Nucleus accumbens (tissue), 56 donors: ENCODE measurements at regions not wholly inside any gene's neighbourhood (a gene's known extent, or its start where the extent isn't known, plus 50 kb on each side); places are given as distances from the start of the nearest gene placed in this dataset.
A peak's percentile ranks its signal among the peaks of the same experiment; 100 is the strongest.
"Not testable (repeated sequence)": the region's sequence is repeated elsewhere in the genome, so short reads cannot be mapped to it uniquely, and the experiment has no call there.

Experiments
- DNase-seq, 56 donors: peaks; one replicate each; lab custom pipeline; 2025; lab: John Stamatoyannopoulos, UW

DNA sequence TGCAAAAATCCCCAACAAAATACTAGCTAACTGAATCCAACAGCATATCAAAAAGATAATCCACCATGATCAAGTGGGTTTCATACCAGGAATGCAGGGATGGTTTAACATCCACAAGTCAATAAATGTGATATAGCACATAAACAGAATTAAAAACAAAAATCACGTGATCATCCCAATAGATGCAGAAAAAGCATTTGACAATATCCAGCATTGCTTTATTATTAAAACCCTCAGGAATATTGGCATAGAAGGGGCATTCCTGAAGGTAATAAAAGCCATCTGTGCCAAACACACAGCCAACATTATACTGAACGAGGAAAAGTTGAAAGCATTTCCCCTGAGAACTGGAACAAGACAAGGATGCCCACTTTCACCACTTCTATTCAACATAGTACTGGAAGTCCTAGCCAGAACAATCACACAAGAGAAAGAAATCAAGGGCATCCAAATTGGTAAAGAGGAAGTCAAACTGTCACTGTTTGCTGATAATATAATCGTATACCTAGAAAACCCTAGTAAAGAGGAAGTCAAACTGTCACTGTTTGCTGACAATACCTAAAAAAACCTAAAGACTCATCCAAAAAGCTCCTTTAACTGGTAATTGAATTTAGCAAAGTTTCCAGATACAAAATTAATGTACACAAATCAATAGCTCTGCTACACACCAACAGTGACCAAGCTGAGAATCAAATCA lies 109.8 kb downstream of the RNASET2 start:
- DNase-seq: not testable (repeated sequence)

DNA sequence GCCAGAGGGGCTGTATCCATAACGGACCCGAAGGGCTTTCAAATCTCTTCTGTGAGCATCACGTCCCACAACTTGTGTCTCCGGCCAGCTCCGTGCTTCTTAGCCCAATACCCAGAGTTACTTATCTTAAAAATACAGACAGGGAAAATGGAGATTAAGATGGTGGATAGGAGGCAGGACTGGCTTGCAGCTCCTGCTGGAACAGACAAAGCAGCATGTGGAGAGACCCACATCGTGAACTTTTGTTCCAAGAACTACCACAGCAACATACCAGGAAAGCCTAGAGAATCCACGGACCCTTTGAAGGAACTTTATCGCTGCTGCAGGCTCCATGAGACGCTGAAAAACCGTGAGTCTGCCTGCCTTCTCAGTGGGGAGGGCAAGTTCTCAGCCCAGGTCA lies 113.7 kb downstream of the RNASET2 start:
- no peak for DNase-seq

DNA sequence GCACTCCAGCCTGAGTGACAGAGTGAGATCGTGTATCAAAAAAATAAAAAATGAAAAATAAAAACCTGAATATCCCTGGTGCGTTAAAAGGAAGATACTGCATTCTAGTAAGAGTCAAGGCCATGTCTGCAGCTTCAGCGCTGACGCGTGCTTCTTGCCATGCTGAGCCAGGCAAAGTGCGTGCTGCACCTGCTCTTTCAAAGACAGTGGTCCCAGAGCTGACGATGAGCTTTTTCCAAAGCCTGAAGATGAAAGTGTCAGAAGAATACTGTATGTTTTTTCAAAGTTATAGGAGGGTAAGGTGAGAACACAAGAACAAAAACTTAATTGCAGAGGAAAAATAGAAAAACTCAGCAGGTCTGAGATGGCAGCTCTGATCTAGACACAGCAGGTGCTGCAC lies 115.1 kb downstream of the RNASET2 start:
- no peak for DNase-seq

DNA sequence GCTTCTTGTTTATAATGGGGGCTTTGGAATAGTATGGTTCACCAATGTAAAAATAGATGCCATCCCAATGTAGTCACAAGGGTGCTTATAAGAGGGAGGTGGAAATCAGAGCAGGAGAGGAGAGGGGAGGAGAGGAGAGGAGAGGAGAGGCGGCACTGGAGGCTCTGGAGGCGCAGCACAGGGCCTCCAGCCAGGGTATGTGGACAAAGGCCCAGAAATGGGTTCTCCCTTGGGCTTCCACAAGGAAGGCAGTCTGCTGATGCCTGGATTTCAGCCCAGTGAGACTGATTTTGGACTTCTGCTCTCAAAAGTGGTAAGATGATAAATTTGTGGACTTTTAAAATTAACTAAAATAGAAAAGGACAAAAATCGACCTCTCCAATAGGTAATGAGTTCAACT lies 116.8 kb downstream of the RNASET2 start:
- peak in 6 of 56 donors; percentile 22 to 38 (median 35) for DNase-seq

DNA sequence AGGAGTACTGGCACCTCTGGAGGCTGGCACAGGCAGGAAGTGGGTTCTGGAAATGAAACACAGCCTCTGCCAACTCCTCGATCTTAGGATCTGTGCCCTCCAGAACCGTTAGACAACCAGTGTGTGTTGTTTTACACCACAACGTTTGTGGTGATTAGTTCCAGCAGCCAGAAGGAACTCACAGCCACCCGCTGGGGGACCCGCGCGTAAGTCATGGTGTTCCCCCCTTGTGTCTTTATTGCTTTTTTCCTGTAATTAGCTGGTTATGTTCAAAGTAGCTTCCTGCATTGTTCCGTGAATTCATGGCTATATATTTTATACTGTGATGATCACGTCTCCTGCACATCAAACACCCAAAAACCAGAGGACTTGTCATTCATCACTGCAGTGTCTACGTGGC lies 117.4 kb downstream of the RNASET2 start:
- no peak for DNase-seq

DNA sequence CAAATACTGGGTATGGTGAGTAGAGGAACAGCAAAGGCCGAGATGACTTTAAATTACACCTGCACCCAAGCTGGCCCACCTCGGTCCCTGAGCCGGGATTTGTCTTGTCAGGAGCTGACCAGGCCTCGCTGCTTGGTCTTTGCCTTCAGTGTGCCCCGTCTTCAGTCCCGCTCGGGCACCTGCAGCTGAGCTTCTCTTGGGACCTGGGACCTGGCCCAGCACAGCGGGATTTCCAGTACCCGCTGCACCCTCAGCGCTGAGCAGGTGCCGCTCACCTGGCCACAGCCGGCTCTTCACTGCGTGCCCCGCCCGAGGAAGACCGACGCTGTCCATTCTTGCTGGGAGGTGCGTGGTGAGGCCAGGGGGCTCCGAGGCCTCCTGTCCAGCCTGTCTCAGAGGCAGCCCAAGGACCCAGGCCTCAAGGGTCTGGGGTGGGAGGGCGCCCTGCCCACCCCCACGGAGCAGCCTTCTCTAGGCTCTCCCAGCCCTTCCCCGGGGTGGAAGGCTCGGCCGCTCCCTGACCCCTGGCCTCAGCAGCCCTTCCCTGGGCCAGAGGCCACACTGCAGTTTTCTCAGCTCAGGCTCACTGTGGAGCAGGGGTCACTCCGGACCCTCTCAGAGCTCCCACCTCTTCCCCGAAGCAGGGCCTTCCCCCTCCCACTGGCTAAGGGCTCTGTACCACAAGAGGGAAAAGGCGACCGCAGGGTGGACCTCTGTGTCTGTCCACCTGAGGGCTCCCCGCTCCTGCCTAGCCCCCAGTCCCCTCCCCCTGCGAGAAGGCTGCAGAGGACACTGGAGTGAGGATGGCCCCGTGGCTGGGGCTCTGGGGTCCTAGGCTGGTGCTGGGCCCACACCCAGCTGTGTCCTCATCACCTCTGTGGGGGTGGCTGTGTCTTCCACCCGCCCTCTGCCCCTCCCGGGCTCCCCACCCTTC lies 119.3 kb downstream of the RNASET2 start:
- no peak for DNase-seq

DNA sequence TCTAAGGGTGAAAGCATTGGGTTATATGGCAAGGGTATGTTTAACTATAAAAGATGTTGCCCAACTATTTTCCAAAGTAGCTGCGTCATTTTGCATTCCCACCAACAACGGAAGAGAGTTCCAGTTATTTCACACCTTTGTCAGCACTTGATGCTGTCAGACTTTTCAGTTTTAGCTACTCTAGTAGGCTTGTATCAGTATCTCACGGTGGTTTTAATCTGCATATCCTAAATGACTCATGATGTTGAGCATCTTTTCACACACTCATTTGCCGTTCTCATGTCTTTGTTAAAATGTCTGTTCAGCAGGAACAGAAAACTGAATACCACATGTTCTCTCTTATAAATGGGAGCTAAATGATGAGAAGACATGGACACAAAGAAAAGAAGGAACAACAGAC lies 122.3 kb downstream of the RNASET2 start:
- no peak for DNase-seq

DNA sequence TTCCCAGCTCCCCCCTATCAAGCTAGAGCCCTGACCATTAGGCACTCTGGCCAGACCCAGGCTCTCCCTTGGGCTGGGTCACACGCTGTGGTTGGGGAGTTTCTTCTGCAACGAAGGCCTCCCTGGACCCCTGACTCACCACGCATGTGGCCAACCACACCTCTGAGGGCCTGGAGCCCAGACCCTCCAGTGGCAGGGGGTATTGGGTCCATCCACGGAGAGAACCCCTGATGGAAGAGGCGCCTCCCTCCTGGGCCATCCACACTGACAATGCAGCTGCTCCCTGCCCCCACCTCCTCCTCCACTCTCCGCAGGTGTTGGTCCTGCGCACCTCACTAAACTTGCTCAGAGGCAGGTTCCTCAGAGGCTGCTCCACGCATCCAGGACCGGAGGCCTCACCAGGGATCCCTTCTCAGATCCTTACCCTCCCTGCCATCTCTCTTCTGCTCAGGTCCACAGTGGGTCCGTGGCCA lies 125.4 kb downstream of the RNASET2 start:
- no peak for DNase-seq

DNA sequence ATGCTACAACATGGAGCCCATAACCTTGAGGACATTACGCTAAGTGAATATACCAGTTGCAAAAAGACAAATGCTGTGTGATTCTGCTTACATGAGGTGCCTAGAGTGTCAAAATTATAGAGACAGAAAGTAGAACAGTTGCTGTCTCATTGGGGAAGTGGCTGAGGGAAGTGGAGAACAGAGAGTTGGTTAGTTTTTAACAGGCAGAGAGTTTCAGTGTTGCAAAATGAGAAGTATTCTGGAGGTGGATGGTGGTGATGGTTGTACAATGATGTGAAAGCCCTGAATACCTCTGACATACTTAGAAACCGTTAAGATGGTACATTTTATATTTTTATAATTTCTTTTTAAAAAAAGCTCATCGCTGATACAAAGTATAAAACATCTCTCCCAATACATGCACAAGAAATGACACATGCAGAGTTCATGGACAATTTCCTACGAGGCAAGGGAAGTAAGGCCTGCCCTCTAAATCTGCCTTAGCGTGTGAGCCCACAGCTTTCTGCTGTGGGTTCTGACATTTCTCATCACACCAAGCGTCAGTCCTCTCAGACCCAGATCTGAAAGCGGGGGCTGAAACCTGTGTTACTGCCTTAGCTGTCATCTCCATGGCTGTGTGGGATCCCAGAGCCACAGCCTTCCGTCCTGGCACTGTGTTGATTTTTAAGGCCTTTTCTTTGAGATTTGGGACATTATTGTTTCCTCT lies 126.0 kb downstream of the RNASET2 start:
- DNase-seq: peak in 1 of 56 donors; percentile 36

DNA sequence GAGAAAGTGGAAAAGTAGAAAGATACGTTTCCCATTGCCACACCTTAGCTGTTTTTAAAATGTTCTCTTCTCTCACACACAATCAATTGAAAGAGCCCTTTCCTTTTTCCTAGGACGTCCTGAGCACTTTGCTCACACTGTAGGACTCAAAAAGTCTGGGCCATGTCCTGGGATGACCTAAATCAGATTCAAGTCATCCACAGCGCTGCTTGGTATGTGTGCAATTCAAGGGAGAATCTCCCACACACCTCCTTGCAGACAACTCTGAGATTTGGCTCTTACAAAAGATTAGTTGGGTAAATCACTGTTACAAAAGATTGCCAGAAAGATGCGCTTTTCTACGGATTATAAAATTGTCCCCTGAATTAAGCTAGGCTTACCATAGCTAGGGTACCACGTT lies 130.1 kb downstream of the RNASET2 start:
- DNase-seq: no peak

DNA sequence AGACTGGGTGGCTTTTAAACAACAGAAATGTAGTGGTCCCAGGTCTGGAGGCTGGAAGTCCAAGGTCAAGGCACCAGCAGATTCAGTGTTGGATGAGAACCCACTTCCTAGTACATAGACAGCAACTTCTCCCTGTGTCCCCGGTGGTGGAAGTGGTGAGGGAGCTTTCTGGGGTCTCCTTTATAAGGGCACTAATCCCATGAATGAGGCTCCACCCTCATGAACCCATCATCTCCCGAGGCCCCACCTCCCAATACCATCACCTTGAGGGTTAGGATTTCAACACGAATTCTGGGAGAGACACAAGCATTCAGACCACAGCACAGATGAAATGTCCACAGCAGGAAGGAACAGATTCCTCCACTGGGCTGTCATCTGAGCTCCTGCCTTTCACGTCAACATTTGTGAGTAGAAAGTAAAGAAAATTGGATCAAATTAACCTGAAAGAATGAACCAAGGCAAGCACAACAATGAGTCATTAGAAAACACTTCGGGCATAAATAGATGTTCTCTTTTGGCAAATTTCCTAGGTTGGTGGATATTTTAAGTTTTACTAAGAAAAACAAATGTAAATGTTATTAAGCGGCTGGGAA lies 130.7 kb downstream of the RNASET2 start:
- no peak for DNase-seq

DNA sequence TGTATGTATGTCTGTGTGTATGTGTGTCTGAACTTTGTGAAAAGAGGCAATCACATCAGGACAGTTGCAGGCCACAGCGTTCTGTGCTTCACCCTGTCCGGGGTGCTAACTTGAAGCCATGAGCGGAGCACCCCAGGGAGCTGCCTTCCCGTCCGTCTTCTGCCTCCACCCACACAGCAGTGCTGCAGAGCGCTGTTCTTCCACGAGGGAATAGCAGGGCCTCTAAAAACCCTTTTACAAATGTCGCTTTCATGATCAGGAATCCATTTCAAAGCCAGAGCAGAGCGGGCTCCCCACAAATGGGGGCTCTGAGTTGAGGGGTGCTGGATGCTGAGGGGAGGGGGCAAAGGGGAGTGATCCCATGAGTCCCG lies 131.5 kb downstream of the RNASET2 start:
- no peak for DNase-seq

DNA sequence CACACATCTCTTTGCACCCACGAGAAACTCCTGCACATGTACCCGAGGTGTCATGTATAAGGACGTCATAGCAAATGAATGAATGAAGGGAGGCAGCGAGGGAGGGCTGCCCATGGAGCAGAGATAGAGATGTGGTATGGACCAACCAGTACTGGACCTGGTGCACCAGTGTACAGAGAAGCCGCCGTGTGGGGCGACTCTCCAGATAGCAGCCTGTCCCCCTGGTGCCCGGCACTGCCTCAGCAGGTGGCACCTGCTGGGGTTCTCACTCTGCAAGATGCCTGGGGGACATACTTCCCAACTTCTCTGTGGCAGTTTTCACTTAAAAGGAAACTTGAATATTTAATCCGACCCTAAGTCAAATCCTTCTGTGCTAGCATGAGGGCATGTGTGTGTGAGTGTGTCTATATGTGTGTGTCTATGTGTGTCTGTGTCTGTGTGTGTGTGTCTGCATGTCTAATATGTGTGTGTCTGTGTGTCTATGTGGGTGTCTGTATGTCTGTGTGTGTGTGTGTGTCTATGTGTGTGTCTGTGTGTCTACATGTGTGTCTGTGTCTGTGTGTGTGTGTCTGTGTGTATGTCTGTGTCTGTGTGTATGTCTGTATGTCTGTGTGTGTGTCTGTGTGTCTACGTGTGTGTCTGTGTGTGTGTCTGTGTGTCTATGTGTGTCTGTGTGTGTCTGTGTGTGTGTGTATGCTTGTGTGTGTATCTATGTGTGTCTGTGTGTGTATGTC lies 132.0 kb downstream of the RNASET2 start:
- no peak for DNase-seq

DNA sequence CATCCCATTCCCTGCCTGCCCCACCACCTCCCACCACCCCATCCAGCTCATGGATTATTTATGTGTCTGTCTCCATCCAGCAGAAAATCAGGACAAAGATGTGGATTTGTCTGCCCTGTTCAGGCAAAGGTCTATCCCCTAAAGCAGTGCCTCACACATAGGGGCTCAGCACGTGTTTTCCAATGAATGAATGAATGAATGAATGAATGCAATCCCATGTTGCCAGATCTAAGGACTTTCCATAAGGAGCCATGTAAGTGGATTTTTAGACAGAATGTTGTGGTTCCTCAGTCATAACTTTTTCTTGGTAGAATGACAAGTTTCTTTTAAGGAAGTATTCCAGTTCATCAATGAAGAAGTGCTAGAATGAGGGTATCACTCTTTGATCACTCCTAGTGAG lies 133.7 kb downstream of the RNASET2 start:
- no peak for DNase-seq

DNA sequence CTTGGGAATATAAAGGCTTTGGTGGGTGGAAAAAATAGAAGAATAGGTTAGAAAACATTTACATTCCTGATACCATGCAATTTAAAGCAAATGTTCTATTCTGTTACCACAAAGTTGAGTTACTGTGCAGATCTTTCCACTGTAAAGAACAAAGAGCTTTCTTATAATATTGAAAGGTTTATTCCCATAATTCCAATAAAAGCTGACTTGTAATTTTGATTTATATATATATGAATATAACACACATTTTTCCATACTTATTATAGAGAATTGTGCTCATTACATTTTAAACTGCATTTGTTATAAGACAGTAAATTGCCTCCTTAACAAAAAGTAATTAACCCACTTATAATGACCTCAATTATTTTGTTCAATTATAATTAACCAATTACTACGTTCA lies 135.9 kb downstream of the RNASET2 start:
- DNase-seq: no peak

DNA sequence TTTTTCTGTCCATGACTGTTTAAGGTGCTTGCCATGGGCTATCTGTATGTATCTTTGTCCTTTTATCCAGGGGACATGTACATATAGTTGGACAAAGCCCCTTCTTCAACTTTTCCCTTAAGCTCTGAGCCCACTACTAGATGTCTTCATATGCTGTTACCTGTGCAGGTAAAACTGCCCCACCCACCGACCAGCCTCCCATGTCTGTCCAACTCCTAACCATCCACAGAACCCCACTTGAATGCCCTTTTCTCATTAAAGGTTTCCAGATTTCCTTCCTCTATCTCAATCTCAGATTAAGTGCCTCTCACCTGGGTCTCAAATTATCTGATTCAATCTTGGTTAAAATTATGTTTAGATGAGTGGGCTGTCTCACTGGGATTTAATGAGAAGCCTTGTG lies 136.3 kb downstream of the RNASET2 start:
- DNase-seq: no peak

DNA sequence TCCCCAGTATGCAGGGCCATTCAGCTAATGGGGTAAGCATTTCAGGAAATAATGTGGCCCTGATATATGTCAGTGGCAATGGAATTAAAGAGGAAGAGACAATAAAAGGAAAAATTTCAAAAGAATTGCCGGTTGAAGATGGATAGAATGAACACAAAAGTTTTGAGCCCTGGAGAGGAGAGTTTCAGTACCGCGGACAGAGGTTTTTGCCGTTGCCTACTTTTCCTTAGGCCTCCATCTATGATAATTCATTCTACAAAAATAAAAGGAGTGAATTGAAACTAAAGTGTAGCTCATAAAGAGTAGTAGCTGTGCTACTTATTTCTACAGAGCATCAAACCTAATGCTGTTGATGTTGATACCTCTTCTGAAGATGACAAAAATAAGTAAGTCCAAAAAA lies 140.7 kb downstream of the RNASET2 start:
- DNase-seq: no peak

DNA sequence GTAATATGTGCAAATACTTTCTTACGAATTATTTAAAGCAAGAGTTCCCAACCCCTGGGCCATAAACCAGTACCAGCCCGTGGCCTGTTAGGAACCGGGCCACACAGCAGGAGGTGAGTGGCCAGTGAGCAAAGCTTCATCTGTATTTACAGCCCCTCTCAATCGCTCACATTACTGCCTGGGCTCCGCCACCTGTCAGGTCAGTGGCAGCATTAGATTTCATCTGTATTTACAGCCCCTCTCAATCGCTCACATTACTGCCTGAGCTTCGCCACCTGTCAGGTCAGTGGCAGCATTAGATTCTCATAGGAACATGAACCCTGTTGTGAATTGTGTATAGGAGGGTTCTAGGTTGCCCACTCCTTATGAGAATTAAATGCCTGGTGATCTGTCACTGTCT lies 142.0 kb downstream of the RNASET2 start:
- no peak for DNase-seq

DNA sequence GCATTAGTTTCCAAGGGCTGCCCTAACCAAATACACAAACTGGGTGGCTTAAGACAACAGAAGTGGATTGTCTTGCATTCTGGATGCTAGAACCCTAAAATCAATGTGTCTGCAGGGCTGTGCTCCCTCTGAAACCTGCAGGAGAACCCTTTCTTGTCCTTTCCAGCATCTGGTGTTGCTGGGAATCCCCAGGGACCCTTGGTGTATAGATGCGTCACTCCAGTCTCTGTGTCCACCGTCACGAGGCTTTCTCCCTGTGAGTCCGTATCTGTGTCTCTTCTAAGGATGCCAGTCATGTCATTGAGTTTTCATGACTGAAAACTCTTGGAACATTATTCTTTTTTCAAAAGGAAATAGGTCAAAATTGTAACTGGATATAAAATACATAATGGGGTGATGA lies 142.9 kb downstream of the RNASET2 start:
- DNase-seq: no peak

DNA sequence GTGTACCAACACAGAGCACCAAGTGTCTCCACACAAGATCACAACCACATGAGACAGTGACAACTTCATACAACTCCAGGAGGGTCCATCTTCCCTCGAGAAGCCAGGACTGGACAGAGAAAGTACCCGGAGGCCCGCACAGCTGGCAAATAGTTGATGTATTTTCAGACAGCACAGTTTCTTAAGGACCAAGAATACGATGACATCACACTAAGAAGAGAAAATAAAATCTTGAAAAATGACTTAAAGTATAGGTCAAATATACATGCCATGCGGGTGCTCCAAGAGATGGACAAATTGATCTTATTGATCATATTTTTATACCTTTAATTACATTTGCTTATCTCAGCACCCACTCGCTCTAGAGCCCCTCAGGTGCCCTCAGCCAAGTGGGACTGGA lies 145.5 kb downstream of the RNASET2 start:
- no peak for DNase-seq
